CD14-positive monocyte (primary cell): ENCODE measurements at regions not wholly inside any gene's neighbourhood (a gene's known extent, or its start where the extent isn't known, plus 50 kb on each side); places are given as distances from the start of the nearest gene placed in this dataset.

ENCODE experiments used
- DNase-seq, 3 donors: peaks; one replicate each; pipeline ENCODE4 v3.0.0-alpha.2; 2011 to 2022
- H2AFZ ChIP-seq: 2 replicates; pipeline ENCODE4 v1.6.0; 2012; ENCODE audit warnings: mild to moderate bottlenecking, low read depth, low read length, inconsistent platforms; ENCODE audit not compliant: insufficient read depth, poor library complexity, severe bottlenecking
- H3K27ac ChIP-seq, 2 donors: 1 replicate in 1 of 2; 2 replicates in 1 of 2; pipeline ENCODE4 v1.5.1; 2012 to 2013; ENCODE audit warnings: low read length in 2 of 2, control low read depth in 1 of 2, inconsistent platforms in 1 of 2, low read depth in 1 of 2, mild to moderate bottlenecking in 1 of 2
- H3K27me3 ChIP-seq, 2 donors: one replicate each; pipeline versions ENCODE4 v1.6.0 to v1.6.1; 2011 to 2013; ENCODE audit warnings: low read length in 2 of 2; ENCODE audit not compliant: control insufficient read depth in 2 of 2, insufficient read depth in 2 of 2
- H3K36me3 ChIP-seq, 2 donors: replicated peaks in 1 of 2; 1 replicate in 1 of 2; 2 replicates in 1 of 2; pipeline versions ENCODE4 v1.5.1 to v1.6.1; 2012 to 2013; ENCODE audit warnings: low read length in 2 of 2, control low read depth in 1 of 2, inconsistent platforms in 1 of 2, mild to moderate bottlenecking in 1 of 2; ENCODE audit not compliant: insufficient read depth in 2 of 2, control insufficient read depth in 1 of 2
- H3K4me1 ChIP-seq, 2 donors: 1 replicate in 1 of 2; 2 replicates in 1 of 2; pipeline versions ENCODE4 v1.5.1 to v1.6.1; 2012 to 2013; ENCODE audit warnings: low read length in 2 of 2, control low read depth in 1 of 2, inconsistent platforms in 1 of 2, mild to moderate bottlenecking in 1 of 2, moderate library complexity in 1 of 2; ENCODE audit not compliant: insufficient read depth in 2 of 2, control insufficient read depth in 1 of 2
- H3K4me2 ChIP-seq: replicated peaks from 2 replicates; pipeline ENCODE3; 2012; ENCODE audit warnings: low read length, moderate library complexity, mild to moderate bottlenecking; ENCODE audit not compliant: poor library complexity, severe bottlenecking; ENCODE audit errors: extremely low read depth
- H3K4me3 ChIP-seq, 3 experiments: fragments of 200-600 bp in 1 of 3; sonication (generic) in 1 of 3; replicated peaks in 1 of 3; 1 replicate in 2 of 3; 2 replicates in 1 of 3; pipeline ENCODE4 v1.5.1; 2011 to 2013; ENCODE audit warnings: low read length in 3 of 3, mild to moderate bottlenecking in 3 of 3, control low read depth in 2 of 3, low read depth in 2 of 3, inconsistent platforms in 1 of 3, moderate library complexity in 1 of 3
- H3K79me2 ChIP-seq: 2 replicates; pipeline ENCODE4 v1.6.0; 2012; ENCODE audit warnings: mild to moderate bottlenecking, control low read depth, inconsistent platforms, low read length, moderate library complexity; ENCODE audit not compliant: insufficient read depth
- H3K9ac ChIP-seq: 2 replicates; pipeline ENCODE4 v1.6.0; 2017; ENCODE audit warnings: low read length, mild to moderate bottlenecking; ENCODE audit not compliant: insufficient read depth, poor library complexity, severe bottlenecking
- H3K9me3 ChIP-seq, 2 donors: replicated peaks in 1 of 2; 1 replicate in 1 of 2; 2 replicates in 1 of 2; pipeline versions ENCODE4 v1.5.1 to v1.6.1; 2012 to 2013; ENCODE audit warnings: low read length in 2 of 2, control low read depth in 1 of 2; ENCODE audit not compliant: control insufficient read depth in 1 of 2, insufficient read depth in 1 of 2
- H4K20me1 ChIP-seq: 2 replicates; pipeline ENCODE4 v1.6.0; 2012; ENCODE audit warnings: mild to moderate bottlenecking, low read length, control low read depth, moderate library complexity; ENCODE audit not compliant: insufficient read depth
- H3K27ac Mint-ChIP-seq, 7 donors: one replicate each; pipeline ENCODE4 v1.8.0; 2020; ENCODE audit warnings: mild to moderate bottlenecking in 7 of 7, mixed read lengths in 7 of 7, moderate library complexity in 6 of 7, inconsistent platforms in 2 of 7
- H3K27me3 Mint-ChIP-seq, 3 donors: one replicate each; pipeline ENCODE4 v1.8.0; 2021 to 2022; ENCODE audit warnings: low read depth in 3 of 3, mild to moderate bottlenecking in 3 of 3, mixed read lengths in 3 of 3, moderate library complexity in 3 of 3, inconsistent platforms in 1 of 3
- H3K36me3 Mint-ChIP-seq, 2 donors: one replicate each; pipeline ENCODE4 v1.8.0; 2020; ENCODE audit warnings: mixed read lengths in 2 of 2, inconsistent platforms in 1 of 2, mild to moderate bottlenecking in 1 of 2
- H3K4me1 Mint-ChIP-seq: one replicate; pipeline ENCODE4 v1.8.0; 2020; ENCODE audit warnings: mild to moderate bottlenecking, mixed read lengths
- H3K4me3 Mint-ChIP-seq, 2 donors: one replicate each; pipeline ENCODE4 v1.8.0; 2020; ENCODE audit warnings: mild to moderate bottlenecking in 2 of 2, mixed read lengths in 2 of 2, moderate library complexity in 1 of 2
- H3K9me3 Mint-ChIP-seq, 7 donors: one replicate each; pipeline ENCODE4 v1.8.0; 2020 to 2022; ENCODE audit warnings: mixed read lengths in 7 of 7, mild to moderate bottlenecking in 6 of 7, moderate library complexity in 6 of 7, inconsistent platforms in 2 of 7
- CTCF ChIP-seq: fragments of 200-600 bp; IDR thresholded peaks from one replicate; pipeline ENCODE4 v1.8.0; 2022; ENCODE audit warnings: antibody characterized with exemption, mild to moderate bottlenecking
- WGBS: methylation state at CpG from one replicate; pipeline ENCODE4 v1.1.5; 2013; ENCODE audit warnings: missing lambda C conversion rate; ENCODE audit not compliant: insufficient coverage; 5-methylcytosine and 5-hydroxymethylcytosine counted together
- intact Hi-C, 2 donors: fragments of 100-400 bp; cut with micrococcal nuclease; formaldehyde crosslinking; loops; one replicate each; pipeline versions ENCODE4 v1.15.0 to v1.15.1; 2023

DNA sequence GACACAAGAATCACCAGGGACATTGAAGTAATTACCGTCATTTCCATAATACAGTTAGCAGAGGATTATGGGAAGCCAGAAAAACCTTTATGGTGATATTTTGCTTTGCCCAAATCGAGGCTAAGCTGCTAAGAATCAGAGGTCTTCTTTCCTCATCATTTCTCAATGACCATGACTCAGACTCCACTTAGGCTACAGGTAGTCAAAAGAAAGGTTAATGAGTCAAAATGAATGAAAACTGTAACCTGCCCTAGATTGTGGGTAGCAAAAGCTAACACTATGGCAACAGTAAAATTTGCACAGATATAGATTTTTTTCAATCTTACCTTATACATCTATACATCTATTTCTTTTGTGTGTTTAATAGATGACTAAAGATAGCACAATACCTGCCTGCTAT is 185.8 kb downstream of the CARTPT start:
- no CpG with 5 or more reads among the region's 2 CpGs for WGBS
- no peak overlapping the region for H3K4me3 ChIP-seq
- no peaks in the 10 kb centered on the region for H4K20me1 ChIP-seq
- intact Hi-C loops = no loop called here
- H3K9ac ChIP-seq = no peak overlapping the region
- no peaks in the 10 kb centered on the region for H3K36me3 ChIP-seq
- peaks cover 0 to 9% (median 2%) of the 10 kb centered on the region in 7 donors for H3K9me3 Mint-ChIP-seq
- H3K4me1 Mint-ChIP-seq = no peaks in the 10 kb centered on the region
- no peak for DNase-seq
- H3K79me2 ChIP-seq = no peaks in the 10 kb centered on the region
- no peak overlapping the region for H3K4me2 ChIP-seq
- no peak overlapping the region for H3K27ac Mint-ChIP-seq
- H3K4me3 Mint-ChIP-seq = no peak overlapping the region
- peaks cover 0 to 3% (median 0%) of the 10 kb centered on the region in 3 donors for H3K27me3 Mint-ChIP-seq
- no peaks in the 10 kb centered on the region for H3K9me3 ChIP-seq
- H3K4me1 ChIP-seq = no peaks in the 10 kb centered on the region
- H3K27me3 ChIP-seq = no peaks in the 10 kb centered on the region
- H3K36me3 Mint-ChIP-seq = no peaks in the 10 kb centered on the region
- no peak for TF ChIP-seq CTCF
- H2AFZ ChIP-seq = no peak overlapping the region
- no peak overlapping the region for H3K27ac ChIP-seq

DNA sequence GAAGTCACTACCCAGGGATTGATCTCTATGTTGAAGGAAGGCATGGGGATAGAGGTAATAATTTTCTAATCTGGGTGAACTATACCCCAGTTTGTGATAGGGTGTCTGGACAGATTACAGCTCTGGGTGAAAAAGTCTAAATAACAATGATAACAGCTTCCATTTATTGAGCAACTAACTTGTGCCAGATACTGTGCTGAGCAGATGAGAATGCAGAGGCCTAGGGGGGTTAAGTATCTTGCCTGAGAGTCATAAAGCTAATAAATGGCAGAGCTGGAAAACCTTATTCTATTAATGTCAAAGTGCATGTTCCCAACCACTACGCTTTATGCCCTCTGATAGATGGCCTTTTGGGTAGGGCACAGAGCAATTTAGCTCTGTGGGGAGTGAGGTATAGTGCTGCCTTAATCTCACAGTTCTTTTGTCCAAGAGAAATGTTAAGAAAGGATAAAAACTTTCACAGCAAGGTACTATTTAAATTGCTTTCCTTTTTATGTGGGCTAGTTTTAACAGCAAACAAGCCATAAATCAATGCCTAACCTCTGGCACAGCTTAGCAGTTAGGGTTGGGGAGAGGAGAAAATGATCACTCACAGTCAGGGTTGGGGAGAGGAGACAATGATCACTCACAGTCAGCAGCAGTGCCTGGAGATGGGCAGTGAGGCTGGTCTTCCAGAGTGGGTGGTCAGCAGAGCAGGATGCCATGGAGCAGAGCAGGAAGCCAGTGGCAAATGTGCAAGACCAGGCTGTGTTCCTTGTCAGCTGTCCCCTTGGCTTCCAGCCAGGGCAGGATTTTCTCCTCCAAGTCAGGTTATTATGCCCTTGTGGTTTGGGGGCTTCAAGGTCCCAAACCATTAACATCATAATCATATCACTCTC is 187.0 kb downstream of the CARTPT start:
- H2AFZ ChIP-seq = no peak overlapping the region
- peaks cover 0 to 3% (median 0%) of the 10 kb centered on the region in 3 donors for H3K27me3 Mint-ChIP-seq
- H3K36me3 ChIP-seq = no peaks in the 10 kb centered on the region
- no peaks in the 10 kb centered on the region for H3K4me1 ChIP-seq
- no peaks in the 10 kb centered on the region for H3K9me3 ChIP-seq
- H4K20me1 ChIP-seq = no peaks in the 10 kb centered on the region
- no peaks in the 10 kb centered on the region for H3K79me2 ChIP-seq
- H3K9me3 Mint-ChIP-seq = peaks cover 0 to 7% (median 0%) of the 10 kb centered on the region in 7 donors
- H3K4me1 Mint-ChIP-seq = no peaks in the 10 kb centered on the region
- intact Hi-C loops = no loop called here
- no peak overlapping the region for H3K9ac ChIP-seq
- no peaks in the 10 kb centered on the region for H3K27me3 ChIP-seq
- H3K27ac Mint-ChIP-seq = no peak overlapping the region
- H3K4me2 ChIP-seq = no peak overlapping the region
- no peak overlapping the region for H3K27ac ChIP-seq
- WGBS = no CpG with 5 or more reads among the region's 1 CpG
- H3K4me3 ChIP-seq = no peak overlapping the region
- no peak for TF ChIP-seq CTCF
- H3K36me3 Mint-ChIP-seq = no peaks in the 10 kb centered on the region
- no peak overlapping the region for H3K4me3 Mint-ChIP-seq
- no peak for DNase-seq
